Effector memory CD4-positive, alpha-beta T cell (primary cell): ENCODE measurements at regions not wholly inside any gene's neighbourhood (a gene's known extent, or its start where the extent isn't known, plus 50 kb on each side); places are given as distances from the start of the nearest gene placed in this dataset.
"Not testable (repeated sequence)": the region's sequence is repeated elsewhere in the genome, so short reads cannot be mapped to it uniquely, and the experiment has no call there.

Experiments
- DNase-seq, 3 donors: peaks; one replicate each; pipeline ENCODE4 v3.0.0-alpha.2; 2020
- H3K27ac ChIP-seq: 2 replicates; pipeline ENCODE4 v1.7.0; 2013; ENCODE audit warnings: mild to moderate bottlenecking, low read length, moderate library complexity; ENCODE audit not compliant: insufficient read depth, poor library complexity, severe bottlenecking
- H3K27me3 ChIP-seq: replicated peaks from 2 replicates; pipeline ENCODE4 v1.7.0; 2013; ENCODE audit warnings: mild to moderate bottlenecking, low read length; ENCODE audit not compliant: insufficient read depth, control insufficient read depth, poor library complexity, severe bottlenecking
- H3K36me3 ChIP-seq: 2 replicates; pipeline ENCODE4 v1.7.0; 2013; ENCODE audit warnings: mild to moderate bottlenecking, low read length, moderate library complexity; ENCODE audit not compliant: control insufficient read depth, insufficient read depth
- H3K4me1 ChIP-seq: 2 replicates; pipeline ENCODE4 v1.7.0; 2013; ENCODE audit warnings: low read length, mild to moderate bottlenecking; ENCODE audit not compliant: control insufficient read depth, insufficient read depth, poor library complexity, severe bottlenecking
- H3K4me3 ChIP-seq: 2 replicates; pipeline ENCODE4 v1.7.0; 2013; ENCODE audit warnings: low read length, low read depth, mild to moderate bottlenecking; ENCODE audit not compliant: insufficient read depth, poor library complexity, severe bottlenecking
- H3K9me3 ChIP-seq: 2 replicates; pipeline ENCODE4 v1.7.0; 2013; ENCODE audit warnings: mild to moderate bottlenecking, low read length, moderate library complexity; ENCODE audit not compliant: control insufficient read depth

DNA sequence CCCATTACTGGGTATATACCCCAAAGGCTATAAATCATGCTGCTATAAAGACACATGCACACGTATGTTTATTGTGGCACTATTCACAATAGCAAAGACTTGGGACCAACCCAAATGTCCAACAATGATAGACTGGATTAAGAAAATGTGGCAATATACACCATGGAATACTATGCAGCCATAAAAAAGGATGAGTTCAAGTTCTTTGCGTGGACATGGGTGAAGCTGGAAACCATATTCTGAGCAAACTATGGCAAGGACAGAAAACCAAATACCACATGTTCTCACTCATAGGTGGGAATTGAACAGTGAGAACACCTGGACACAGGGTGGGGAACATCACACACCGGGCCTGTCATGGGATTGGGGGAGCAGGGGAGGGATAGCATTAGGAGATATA lies 54.4 kb upstream of the MUCL1 start:
- H3K9me3 ChIP-seq, DNase-seq, H3K4me1 ChIP-seq, H3K27ac ChIP-seq, H3K4me3 ChIP-seq, H3K27me3 ChIP-seq, H3K36me3 ChIP-seq: not testable (repeated sequence)

DNA sequence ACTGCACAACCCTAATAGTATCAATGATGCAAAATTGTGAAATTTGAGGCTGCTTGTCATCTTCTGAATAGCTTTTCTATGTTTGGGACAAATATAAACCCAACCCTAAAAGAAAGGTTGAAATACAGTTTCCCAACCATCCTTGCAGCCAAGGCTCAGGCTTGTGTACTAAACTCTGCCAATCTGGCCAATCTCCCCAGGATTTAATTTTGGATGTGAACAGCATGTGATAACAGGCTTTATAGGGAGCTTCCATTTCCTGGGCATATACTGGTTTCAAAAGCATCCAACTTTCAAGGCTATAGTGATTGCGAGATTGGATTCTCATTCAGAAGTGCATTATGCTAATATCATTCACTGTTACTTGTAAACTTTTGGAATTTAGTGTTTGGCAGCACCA lies 55.7 kb upstream of the MUCL1 start:
- Histone ChIP-seq H3K4me1 (no peaks in the 10 kb centered on the region), H3K27me3 (no peaks in the 10 kb centered on the region), H3K36me3 (no peaks in the 10 kb centered on the region), H3K27ac (no peak overlapping the region), H3K4me3 (no peak overlapping the region), H3K9me3 (no peaks in the 10 kb centered on the region)
- no peak for DNase-seq

DNA sequence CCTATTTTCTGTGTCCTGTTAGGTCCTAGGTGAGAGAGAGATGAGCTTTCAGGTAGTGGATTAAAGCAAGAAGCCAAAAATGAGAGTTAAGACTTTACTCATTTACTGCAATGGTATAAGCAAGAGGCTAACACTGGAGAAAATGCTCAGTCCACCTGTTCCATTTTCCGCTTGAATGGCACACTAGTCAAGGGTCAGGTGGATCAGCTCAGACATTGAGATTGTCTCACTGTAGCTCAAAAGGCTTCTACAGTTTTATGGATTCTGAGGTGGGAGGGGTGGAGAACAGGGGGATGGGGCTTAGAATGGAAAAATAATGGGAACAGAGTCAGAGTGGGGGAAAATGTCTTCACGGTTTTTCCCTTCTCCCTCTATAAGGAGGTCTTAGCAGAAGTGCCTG lies 57.3 kb upstream of the MUCL1 start:
- H3K9me3 ChIP-seq, result no peaks in the 10 kb centered on the region
- H3K27me3 ChIP-seq, result no peaks in the 10 kb centered on the region
- no peaks in the 10 kb centered on the region for H3K36me3 ChIP-seq
- no peak overlapping the region for H3K4me3 ChIP-seq
- H3K4me1 ChIP-seq, result no peaks in the 10 kb centered on the region
- DNase-seq, result no peak
- H3K27ac ChIP-seq, result no peak overlapping the region

DNA sequence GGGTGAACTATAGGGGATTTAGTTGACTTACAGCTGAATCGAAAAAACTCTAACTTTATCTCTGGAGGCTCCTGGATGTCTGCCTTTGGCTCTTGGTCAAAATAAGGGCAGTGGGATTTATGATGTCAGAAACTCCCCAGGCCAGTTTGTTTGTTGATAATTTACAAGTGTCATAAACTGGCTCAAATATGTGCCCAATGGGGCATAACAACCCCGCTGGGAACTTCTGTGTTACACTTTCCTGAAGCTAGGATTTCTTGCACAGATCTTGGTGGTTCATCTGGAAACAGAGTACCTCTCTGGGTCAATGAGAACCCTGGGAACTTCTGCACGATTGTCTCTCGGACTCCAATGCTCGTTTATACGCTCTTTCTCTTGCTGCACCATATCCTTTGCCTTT lies 58.7 kb upstream of the MUCL1 start:
- no peak for DNase-seq
- no peaks in the 10 kb centered on the region for H3K36me3 ChIP-seq
- no peak overlapping the region for H3K27ac ChIP-seq
- H3K9me3 ChIP-seq, result no peaks in the 10 kb centered on the region
- no peaks in the 10 kb centered on the region for H3K27me3 ChIP-seq
- H3K4me1 ChIP-seq, result no peaks in the 10 kb centered on the region
- H3K4me3 ChIP-seq, result no peak overlapping the region

DNA sequence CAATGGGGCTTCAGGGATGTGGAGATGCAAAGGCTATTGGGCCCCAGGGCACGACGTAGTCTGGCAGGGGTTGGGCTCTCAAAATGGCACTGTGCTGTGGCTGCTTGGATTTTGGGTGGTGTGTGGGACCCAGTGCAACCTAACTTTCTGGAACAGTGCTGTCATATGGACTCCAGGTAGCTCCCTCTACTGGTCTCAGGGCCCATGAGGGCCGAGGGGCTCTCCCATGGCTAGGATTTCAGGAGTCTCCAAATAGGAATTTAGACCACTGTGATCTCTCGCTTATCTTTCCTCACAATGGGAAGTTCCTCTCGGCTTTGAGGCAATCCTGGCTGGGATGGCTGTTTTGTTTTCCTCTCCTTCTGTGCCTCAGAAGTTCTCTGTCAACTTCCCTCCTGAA lies 68.2 kb upstream of the MUCL1 start:
- Histone ChIP-seq H3K9me3 (no peaks in the 10 kb centered on the region), H3K4me1 (no peaks in the 10 kb centered on the region), H3K27ac (no peak overlapping the region), H3K27me3 (no peaks in the 10 kb centered on the region), H3K36me3 (no peaks in the 10 kb centered on the region), H3K4me3 (no peak overlapping the region)
- no peak for DNase-seq

DNA sequence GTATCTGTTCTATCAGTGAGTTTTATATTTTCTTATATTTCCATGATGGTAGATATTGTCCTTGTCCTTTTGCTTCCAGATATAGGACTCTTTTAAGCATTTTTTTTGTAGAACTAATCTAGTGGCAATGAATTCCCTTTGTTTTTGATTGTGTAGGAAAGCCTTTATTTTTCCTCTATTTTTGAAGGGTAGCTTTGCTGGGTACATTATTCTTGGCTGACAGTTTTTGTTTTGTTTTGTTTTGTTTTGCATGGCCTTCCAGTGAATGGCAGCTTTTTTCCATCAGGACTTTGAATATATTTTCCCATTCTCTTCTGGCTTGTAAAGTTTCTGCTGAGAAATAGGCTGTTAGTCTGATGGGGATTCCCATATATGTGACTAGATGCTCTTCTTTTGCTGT lies 70.2 kb upstream of the MUCL1 start:
- no peaks in the 10 kb centered on the region for H3K27me3 ChIP-seq
- DNase-seq, result no peak
- no peaks in the 10 kb centered on the region for H3K36me3 ChIP-seq
- H3K4me1 ChIP-seq, result no peaks in the 10 kb centered on the region
- no peak overlapping the region for H3K4me3 ChIP-seq
- H3K9me3 ChIP-seq, result no peaks in the 10 kb centered on the region
- H3K27ac ChIP-seq, result no peak overlapping the region

DNA sequence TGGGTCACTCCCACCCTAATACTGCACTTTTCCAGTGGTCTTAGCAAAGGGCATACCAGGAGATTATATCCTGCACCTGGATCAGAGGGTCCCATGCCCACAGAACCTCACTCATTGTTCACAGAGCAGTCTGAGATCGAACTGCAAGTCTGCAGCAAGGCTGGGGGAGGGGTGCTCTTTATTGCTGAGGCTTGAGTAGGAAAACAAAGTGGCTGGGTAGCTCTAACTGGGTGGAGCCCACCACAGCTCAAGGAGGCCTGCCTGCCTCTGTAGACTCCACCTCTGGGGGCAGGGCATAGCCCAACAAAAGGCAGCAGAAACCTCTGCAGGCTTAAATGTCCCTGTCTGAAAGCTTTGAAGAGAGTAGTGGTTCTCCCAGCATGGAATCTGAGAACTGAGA lies 77.3 kb upstream of the MUCL1 start:
- H3K36me3 ChIP-seq, H3K27ac ChIP-seq, H3K27me3 ChIP-seq, DNase-seq, H3K4me1 ChIP-seq, H3K9me3 ChIP-seq, H3K4me3 ChIP-seq: not testable (repeated sequence)

DNA sequence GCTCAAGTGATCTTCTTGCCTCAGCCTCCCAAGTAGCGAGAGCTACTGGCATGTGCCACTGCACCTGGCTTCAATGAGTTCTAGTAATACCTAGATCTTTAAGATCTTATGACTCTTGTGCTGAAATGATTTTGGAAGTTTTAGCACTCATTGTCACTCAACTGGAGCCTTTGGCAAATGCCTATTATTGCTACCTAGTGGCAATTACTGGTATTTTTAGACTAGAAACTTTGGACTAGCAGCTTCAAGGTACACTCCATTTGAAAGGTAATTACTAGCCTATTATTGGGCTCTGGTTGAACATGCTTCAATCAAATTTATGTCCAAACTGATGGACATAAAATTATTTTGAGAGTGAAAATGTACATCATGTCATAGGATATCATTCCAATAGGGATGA lies 80.7 kb upstream of the MUCL1 start:
- Histone ChIP-seq H3K36me3 (no peaks in the 10 kb centered on the region), H3K4me1 (no peaks in the 10 kb centered on the region)
- DNase-seq, result no peak

DNA sequence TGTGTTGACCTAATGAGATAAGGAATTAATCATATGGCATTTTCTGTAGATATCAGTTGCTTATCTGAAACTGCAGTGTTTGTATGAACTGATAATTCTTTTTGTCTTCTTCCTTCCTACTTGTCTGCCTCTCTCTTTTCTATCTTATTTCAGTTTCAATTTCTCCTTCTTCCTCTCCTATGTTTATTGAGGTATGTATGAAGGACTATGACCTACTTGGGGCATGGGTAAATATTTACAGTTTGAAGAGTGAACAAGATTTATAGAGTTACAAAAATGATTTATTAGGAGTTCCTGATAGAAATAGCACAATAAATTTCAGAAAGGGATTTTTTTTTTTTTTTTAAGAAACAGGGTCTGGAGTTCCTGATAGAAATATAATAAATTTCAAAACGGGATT lies 88.7 kb upstream of the MUCL1 start:
- Histone ChIP-seq H3K9me3 (no peaks in the 10 kb centered on the region), H3K4me1 (no peaks in the 10 kb centered on the region)
- no peak for DNase-seq

More for the DNA sequence above, 80.7 kb upstream of the MUCL1 start:
- Histone ChIP-seq H3K27ac (no peak overlapping the region), H3K4me3 (no peak overlapping the region), H3K9me3 (no peaks in the 10 kb centered on the region), H3K27me3 (peaks cover 3% of the 10 kb centered on the region)

DNA sequence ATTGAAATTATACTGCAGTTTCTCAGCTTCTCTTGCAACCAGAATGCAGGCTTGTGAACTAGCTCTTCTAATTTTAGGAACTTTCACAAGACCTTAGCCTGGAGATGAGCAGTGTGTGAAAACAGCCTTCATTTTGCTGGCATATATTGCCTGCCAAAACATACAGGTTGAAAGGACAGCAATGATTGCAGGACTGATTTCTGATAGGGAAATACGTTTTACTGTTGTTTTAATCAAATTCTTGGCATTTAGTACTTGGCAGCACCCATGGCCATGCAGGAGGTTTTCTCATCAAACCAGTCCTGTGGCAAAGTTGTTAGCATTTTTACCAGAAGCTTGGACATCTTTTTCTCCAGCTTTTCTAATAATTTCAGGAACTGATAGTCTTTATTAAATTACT lies 91.9 kb upstream of the MUCL1 start:
- H3K9me3 ChIP-seq, result no peaks in the 10 kb centered on the region
- no peaks in the 10 kb centered on the region for H3K36me3 ChIP-seq
- H3K27me3 ChIP-seq, result no peaks in the 10 kb centered on the region
- no peak for DNase-seq
- H3K4me3 ChIP-seq, result no peak overlapping the region
- no peaks in the 10 kb centered on the region for H3K4me1 ChIP-seq
- no peak overlapping the region for H3K27ac ChIP-seq

More for the DNA sequence above, 88.7 kb upstream of the MUCL1 start:
- H3K36me3 ChIP-seq, result no peaks in the 10 kb centered on the region
- no peak overlapping the region for H3K4me3 ChIP-seq
- H3K27ac ChIP-seq, result no peak overlapping the region
- no peaks in the 10 kb centered on the region for H3K27me3 ChIP-seq

DNA sequence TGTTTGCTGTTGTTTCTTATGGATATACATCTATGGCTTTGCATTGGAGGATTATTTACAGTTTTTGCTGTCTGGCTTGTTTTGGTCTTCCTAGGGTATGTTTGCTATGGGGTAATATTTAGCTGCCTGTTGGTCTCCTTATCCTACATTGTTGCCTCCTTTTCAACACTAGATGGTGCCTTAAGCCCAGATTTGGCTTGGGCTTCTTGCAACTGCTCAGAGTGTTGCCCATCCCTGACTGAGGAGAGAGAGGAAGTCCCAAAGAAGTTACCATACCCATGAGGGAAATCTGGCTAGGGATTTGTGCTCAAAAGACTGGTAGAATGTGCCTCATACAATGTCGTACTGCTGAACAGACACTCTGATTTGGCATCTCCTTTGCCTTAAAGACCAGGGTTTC lies 94.6 kb upstream of the MUCL1 start:
- no peak overlapping the region for H3K27ac ChIP-seq
- no peaks in the 10 kb centered on the region for H3K9me3 ChIP-seq
- H3K4me1 ChIP-seq, result no peaks in the 10 kb centered on the region
- H3K36me3 ChIP-seq, result no peaks in the 10 kb centered on the region
- no peaks in the 10 kb centered on the region for H3K27me3 ChIP-seq
- no peak overlapping the region for H3K4me3 ChIP-seq
- DNase-seq, result no peak
